HFFc6 (cell line): ENCODE measurements at regions not wholly inside any gene's neighbourhood (a gene's known extent, or its start where the extent isn't known, plus 50 kb on each side); places are given as distances from the start of the nearest gene placed in this dataset.

Experiments used
- DNase-seq: peaks from one replicate; pipeline ENCODE4 v3.0.0-alpha.2; 2018
- H3K27ac Mint-ChIP-seq: 2 replicates; pipeline ENCODE4 v1.8.0; 2020; ENCODE audit warnings: mild to moderate bottlenecking, mixed read lengths
- H3K27me3 Mint-ChIP-seq: 2 replicates; pipeline ENCODE4 v1.8.0; 2021; ENCODE audit warnings: mild to moderate bottlenecking, moderate library complexity, mixed read lengths; ENCODE audit not compliant: insufficient read depth
- H3K36me3 Mint-ChIP-seq: 2 replicates; pipeline ENCODE4 v1.8.0; 2021; ENCODE audit warnings: low read depth, mixed read lengths
- H3K4me1 Mint-ChIP-seq: 2 replicates; pipeline ENCODE4 v1.8.0; 2020; ENCODE audit warnings: low read depth, mixed read lengths
- H3K4me3 Mint-ChIP-seq: 2 replicates; pipeline ENCODE4 v1.8.0; 2020; ENCODE audit warnings: mild to moderate bottlenecking, moderate library complexity, mixed read lengths
- H3K9me3 Mint-ChIP-seq: 2 replicates; pipeline ENCODE4 v1.8.0; 2020; ENCODE audit warnings: mild to moderate bottlenecking, mixed read lengths
- TF ChIP-seq, protein P1 (sequence below): fragments of 200-600 bp; sonication (generic); IDR thresholded peaks from 2 replicates; pipeline ENCODE4 v1.5.0; 2021; ENCODE audit warnings: antibody characterized with exemption, mild to moderate bottlenecking

GRCh38 chr1:199168888-199169585, 530.2 kb downstream of the PTPRC start:
- Mint-ChIP-seq H3K36me3 (no peaks in the 10 kb centered on the region), H3K9me3 (no peaks in the 10 kb centered on the region), H3K27me3 (no peaks in the 10 kb centered on the region; the same call in 1 of the 2 replicates), H3K27ac (no peak overlapping the region), H3K4me1 (peaks cover 6% of the 10 kb centered on the region; the same call in 1 of the 2 replicates), H3K4me3 (no peak overlapping the region)
- TF ChIP-seq, protein P1, sequence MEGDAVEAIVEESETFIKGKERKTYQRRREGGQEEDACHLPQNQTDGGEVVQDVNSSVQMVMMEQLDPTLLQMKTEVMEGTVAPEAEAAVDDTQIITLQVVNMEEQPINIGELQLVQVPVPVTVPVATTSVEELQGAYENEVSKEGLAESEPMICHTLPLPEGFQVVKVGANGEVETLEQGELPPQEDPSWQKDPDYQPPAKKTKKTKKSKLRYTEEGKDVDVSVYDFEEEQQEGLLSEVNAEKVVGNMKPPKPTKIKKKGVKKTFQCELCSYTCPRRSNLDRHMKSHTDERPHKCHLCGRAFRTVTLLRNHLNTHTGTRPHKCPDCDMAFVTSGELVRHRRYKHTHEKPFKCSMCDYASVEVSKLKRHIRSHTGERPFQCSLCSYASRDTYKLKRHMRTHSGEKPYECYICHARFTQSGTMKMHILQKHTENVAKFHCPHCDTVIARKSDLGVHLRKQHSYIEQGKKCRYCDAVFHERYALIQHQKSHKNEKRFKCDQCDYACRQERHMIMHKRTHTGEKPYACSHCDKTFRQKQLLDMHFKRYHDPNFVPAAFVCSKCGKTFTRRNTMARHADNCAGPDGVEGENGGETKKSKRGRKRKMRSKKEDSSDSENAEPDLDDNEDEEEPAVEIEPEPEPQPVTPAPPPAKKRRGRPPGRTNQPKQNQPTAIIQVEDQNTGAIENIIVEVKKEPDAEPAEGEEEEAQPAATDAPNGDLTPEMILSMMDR: no peak
- no peak for DNase-seq

- H3K9me3 Mint-ChIP-seq: no peaks in the 10 kb centered on the region
- peaks cover 6% of the 10 kb centered on the region; the same call in 1 of the 2 replicates for H3K4me1 Mint-ChIP-seq
- H3K27ac Mint-ChIP-seq: no peak overlapping the region
- no peaks in the 10 kb centered on the region for H3K36me3 Mint-ChIP-seq
- TF ChIP-seq, protein P1: no peak
- no peak overlapping the region for H3K4me3 Mint-ChIP-seq
- DNase-seq: no peak
- no peaks in the 10 kb centered on the region; the same call in none of the 2 replicates for H3K27me3 Mint-ChIP-seq
These were observed 531.9 kb downstream of the PTPRC start for GRCh38 chr1:199170711-199171110.

- DNase-seq: peak; percentile 3
- peaks cover 6% of the 10 kb centered on the region; the same call in 1 of the 2 replicates for H3K4me1 Mint-ChIP-seq
- H3K9me3 Mint-ChIP-seq: no peaks in the 10 kb centered on the region
- H3K27me3 Mint-ChIP-seq: no peaks in the 10 kb centered on the region; the same call in none of the 2 replicates
- no peak overlapping the region for H3K4me3 Mint-ChIP-seq
- no peaks in the 10 kb centered on the region for H3K36me3 Mint-ChIP-seq
- TF ChIP-seq, protein P1: no peak
- no peak overlapping the region for H3K27ac Mint-ChIP-seq
These were observed 533.6 kb downstream of the PTPRC start for GRCh38 chr1:199172171-199173124.

GRCh38 chr1:199173356-199173755, 534.5 kb downstream of the PTPRC start:
- no peak overlapping the region for H3K4me3 Mint-ChIP-seq
- H3K27ac Mint-ChIP-seq: no peak overlapping the region
- peak; percentile 49 for DNase-seq
- no peaks in the 10 kb centered on the region; the same call in none of the 2 replicates for H3K27me3 Mint-ChIP-seq
- H3K9me3 Mint-ChIP-seq: no peaks in the 10 kb centered on the region
- TF ChIP-seq, protein P1: no peak
- no peaks in the 10 kb centered on the region for H3K36me3 Mint-ChIP-seq
- peaks cover 6% of the 10 kb centered on the region; the same call in 1 of the 2 replicates for H3K4me1 Mint-ChIP-seq

DNA sequence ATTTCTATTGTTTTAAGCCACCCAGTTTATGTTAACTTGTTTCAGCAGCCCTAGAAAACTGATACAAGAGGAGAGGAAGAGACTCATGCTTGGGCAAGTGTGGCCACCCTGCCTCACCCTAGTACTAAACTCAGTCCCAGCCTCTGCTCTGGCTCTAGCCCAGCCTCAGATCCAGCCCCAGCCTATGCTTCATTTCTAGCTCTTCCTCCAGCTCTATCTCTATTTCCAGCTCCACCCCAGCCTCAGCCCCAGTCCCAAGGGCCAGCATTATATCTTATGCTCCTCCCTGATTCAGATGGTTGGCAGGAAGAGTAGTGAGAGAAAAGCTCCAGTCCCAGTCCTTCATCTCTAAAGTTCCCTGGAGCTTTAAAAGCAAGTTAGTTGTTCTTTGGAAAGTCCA, 535.5 kb downstream of the PTPRC start:
- no peak overlapping the region for H3K4me3 Mint-ChIP-seq
- no peaks in the 10 kb centered on the region; the same call in none of the 2 replicates for H3K27me3 Mint-ChIP-seq
- no peaks in the 10 kb centered on the region for H3K9me3 Mint-ChIP-seq
- peaks cover 6% of the 10 kb centered on the region; the same call in 1 of the 2 replicates for H3K4me1 Mint-ChIP-seq
- no peak overlapping the region for H3K27ac Mint-ChIP-seq
- no peak for DNase-seq
- TF ChIP-seq, protein P1: no peak
- no peaks in the 10 kb centered on the region for H3K36me3 Mint-ChIP-seq
